Keratinocyte (primary cell): ENCODE measurements at regions not wholly inside any gene's neighbourhood (a gene's known extent, or its start where the extent isn't known, plus 50 kb on each side); places are given as distances from the start of the nearest gene placed in this dataset.

Source experiments
- DNase-seq: peaks from one replicate; pipeline ENCODE4 v3.0.0-alpha.2; 2011; ENCODE audit warnings: low read depth, missing footprints, low spot score
- FAIRE-seq: peaks from 2 replicates; lab custom pipeline; 2011; peaks lifted over from hg19 to GRCh38; lab: Jason Lieb, UNC
- H2AFZ ChIP-seq: 2 replicates; pipeline ENCODE4 v1.6.0; 2012; ENCODE audit warnings: low read length, control low read depth, inconsistent platforms; ENCODE audit not compliant: control insufficient read depth
- H3K27ac ChIP-seq: 2 replicates; pipeline ENCODE4 v1.5.1; 2011; ENCODE audit warnings: low read length; ENCODE audit not compliant: control insufficient read depth, insufficient read depth
- H3K27me3 ChIP-seq: 3 replicates; pipeline ENCODE4 v1.6.0; 2011; ENCODE audit warnings: low read length; ENCODE audit not compliant: control insufficient read depth, insufficient read depth; ENCODE audit errors: extremely low read depth
- H3K36me3 ChIP-seq, 2 experiments: 2 replicates in 1 of 2; 3 replicates in 1 of 2; pipeline ENCODE4 v1.5.1; 2011; ENCODE audit warnings: low read length in 2 of 2, mild to moderate bottlenecking in 1 of 2; ENCODE audit not compliant: control insufficient read depth in 2 of 2, insufficient read depth in 2 of 2; ENCODE audit errors: extremely low read depth in 1 of 2
- H3K4me1 ChIP-seq: 3 replicates; pipeline ENCODE4 v1.5.1; 2011; ENCODE audit warnings: low read length; ENCODE audit not compliant: control insufficient read depth, insufficient read depth; ENCODE audit errors: extremely low read depth
- H3K4me2 ChIP-seq: 3 replicates; pipeline ENCODE4 v1.6.0; 2011; ENCODE audit warnings: low read depth, low read length; ENCODE audit not compliant: control insufficient read depth, insufficient read depth; ENCODE audit errors: extremely low read depth
- H3K4me3 ChIP-seq, 3 experiments: fragments of 200-600 bp in 1 of 3; sonication (generic) in 1 of 3; 2 replicates in 2 of 3; 3 replicates in 1 of 3; pipeline ENCODE4 v1.5.1; 2011 to 2016; ENCODE audit warnings: low read length in 3 of 3, mild to moderate bottlenecking in 3 of 3, control low read depth in 2 of 3, inconsistent platforms in 1 of 3, low read depth in 1 of 3, mixed read lengths in 1 of 3, mixed run types in 1 of 3, moderate library complexity in 1 of 3; ENCODE audit not compliant: control insufficient read depth in 2 of 3, insufficient read depth in 2 of 3; ENCODE audit errors: extremely low read depth in 1 of 3
- H3K79me2 ChIP-seq: 2 replicates; pipeline ENCODE4 v1.6.0; 2012; ENCODE audit warnings: low read length; ENCODE audit not compliant: control insufficient read depth, insufficient read depth
- H3K9ac ChIP-seq: 3 replicates; pipeline ENCODE4 v1.6.0; 2011; ENCODE audit warnings: low read length; ENCODE audit not compliant: control insufficient read depth, insufficient read depth; ENCODE audit errors: extremely low read depth
- H3K9me1 ChIP-seq: 3 replicates; pipeline ENCODE4 v1.6.0; 2011; ENCODE audit warnings: low read length; ENCODE audit not compliant: control insufficient read depth, insufficient read depth; ENCODE audit errors: extremely low read depth
- H3K9me3 ChIP-seq: 2 replicates; pipeline ENCODE4 v1.5.1; 2012; ENCODE audit warnings: low read depth, low read length; ENCODE audit not compliant: control insufficient read depth
- H4K20me1 ChIP-seq: 3 replicates; pipeline ENCODE4 v1.6.0; 2011; ENCODE audit warnings: low read length; ENCODE audit not compliant: control insufficient read depth, insufficient read depth; ENCODE audit errors: extremely low read depth
- EZH2 ChIP-seq: IDR thresholded peaks from one replicate; pipeline ENCODE4 v1.6.1; 2012; ENCODE audit warnings: inconsistent platforms, mild to moderate bottlenecking, low read length, moderate library complexity
- dilution Hi-C: fragments of 300-500 bp; cut with MboI; formaldehyde crosslinking; loops from one replicate; pipeline ENCODE4 v1.7.0; 2020; ENCODE audit warnings: low sequenced_read_pairs; ENCODE audit not compliant: extremely low pct_ligation_motif_present
- TF ChIP-seq, protein P1 (sequence below), 3 experiments: IDR thresholded peaks in 1 of 3; conservative IDR thresholded peaks in 1 of 3; optimal IDR thresholded peaks in 1 of 3; 2 replicates in 2 of 3; 3 replicates in 1 of 3; pipeline versions ENCODE3 to v1.5.1; 2011; ENCODE audit warnings: low read length in 3 of 3, mild to moderate bottlenecking in 3 of 3, moderate library complexity in 2 of 3, control low read depth in 1 of 3, inconsistent platforms in 1 of 3; ENCODE audit not compliant: insufficient read depth in 2 of 3; ENCODE audit errors: extremely low read depth in 1 of 3

GRCh38 chrX:69019073-69019890 lies 146.0 kb downstream of the PJA1 start:
- H3K9ac ChIP-seq: no peak overlapping the region
- no peaks in the 10 kb centered on the region for H3K36me3 ChIP-seq
- no peak overlapping the region for H3K27ac ChIP-seq
- H3K27me3 ChIP-seq: peaks cover 3% of the 10 kb centered on the region
- H3K9me3 ChIP-seq: no peaks in the 10 kb centered on the region
- no peak for FAIRE-seq
- peaks cover 4% of the 10 kb centered on the region for H3K4me1 ChIP-seq
- no peaks in the 10 kb centered on the region for H4K20me1 ChIP-seq
- H3K4me2 ChIP-seq: no peak overlapping the region
- H2AFZ ChIP-seq: no peak overlapping the region
- H3K79me2 ChIP-seq: no peaks in the 10 kb centered on the region
- TF ChIP-seq EZH2: no peak
- TF ChIP-seq, protein P1, sequence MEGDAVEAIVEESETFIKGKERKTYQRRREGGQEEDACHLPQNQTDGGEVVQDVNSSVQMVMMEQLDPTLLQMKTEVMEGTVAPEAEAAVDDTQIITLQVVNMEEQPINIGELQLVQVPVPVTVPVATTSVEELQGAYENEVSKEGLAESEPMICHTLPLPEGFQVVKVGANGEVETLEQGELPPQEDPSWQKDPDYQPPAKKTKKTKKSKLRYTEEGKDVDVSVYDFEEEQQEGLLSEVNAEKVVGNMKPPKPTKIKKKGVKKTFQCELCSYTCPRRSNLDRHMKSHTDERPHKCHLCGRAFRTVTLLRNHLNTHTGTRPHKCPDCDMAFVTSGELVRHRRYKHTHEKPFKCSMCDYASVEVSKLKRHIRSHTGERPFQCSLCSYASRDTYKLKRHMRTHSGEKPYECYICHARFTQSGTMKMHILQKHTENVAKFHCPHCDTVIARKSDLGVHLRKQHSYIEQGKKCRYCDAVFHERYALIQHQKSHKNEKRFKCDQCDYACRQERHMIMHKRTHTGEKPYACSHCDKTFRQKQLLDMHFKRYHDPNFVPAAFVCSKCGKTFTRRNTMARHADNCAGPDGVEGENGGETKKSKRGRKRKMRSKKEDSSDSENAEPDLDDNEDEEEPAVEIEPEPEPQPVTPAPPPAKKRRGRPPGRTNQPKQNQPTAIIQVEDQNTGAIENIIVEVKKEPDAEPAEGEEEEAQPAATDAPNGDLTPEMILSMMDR (optimal IDR thresholded peaks at IDR 0.05 in 1 of 3, IDR thresholded peaks at IDR 0.05 in 1 of 3, conservative IDR thresholded peaks at IDR 0.05 in 1 of 3; ENCODE audit: extremely low read depth in 1 of 3, insufficient read depth in 2 of 3, low read length in 3 of 3): no peak
- DNase-seq: no peak
- no peak overlapping the region for H3K4me3 ChIP-seq
- dilution Hi-C loops: no loop called here
- no peaks in the 10 kb centered on the region for H3K9me1 ChIP-seq

GRCh38 chrX:69018416-69019072 lies 146.7 kb downstream of the PJA1 start:
- Histone ChIP-seq H3K4me3 (no peak overlapping the region), H3K9ac (no peak overlapping the region), H3K4me1 (peaks cover 4% of the 10 kb centered on the region), H4K20me1 (no peaks in the 10 kb centered on the region), H3K4me2 (no peak overlapping the region), H3K9me3 (no peaks in the 10 kb centered on the region), H2AFZ (no peak overlapping the region), H3K9me1 (no peaks in the 10 kb centered on the region), H3K27ac (no peak overlapping the region), H3K27me3 (peaks cover 3% of the 10 kb centered on the region), H3K79me2 (no peaks in the 10 kb centered on the region), H3K36me3 (no peaks in the 10 kb centered on the region)
- FAIRE-seq (no peak), DNase-seq (no peak)
- dilution Hi-C loops: no loop called here
- no peak for TF ChIP-seq EZH2
- TF ChIP-seq, protein P1 (optimal IDR thresholded peaks at IDR 0.05 in 1 of 3, IDR thresholded peaks at IDR 0.05 in 1 of 3, conservative IDR thresholded peaks at IDR 0.05 in 1 of 3; ENCODE audit: extremely low read depth in 1 of 3, insufficient read depth in 2 of 3, low read length in 3 of 3): no peak
